NCI-H2107 (cell line): ENCODE measurements at regions not wholly inside any gene's neighbourhood (a gene's known extent, or its start where the extent isn't known, plus 50 kb on each side); places are given as distances from the start of the nearest gene placed in this dataset.

Experiments
- DNase-seq: peaks from one replicate; lab custom pipeline; 2025; lab: John Stamatoyannopoulos, UW

DNA sequence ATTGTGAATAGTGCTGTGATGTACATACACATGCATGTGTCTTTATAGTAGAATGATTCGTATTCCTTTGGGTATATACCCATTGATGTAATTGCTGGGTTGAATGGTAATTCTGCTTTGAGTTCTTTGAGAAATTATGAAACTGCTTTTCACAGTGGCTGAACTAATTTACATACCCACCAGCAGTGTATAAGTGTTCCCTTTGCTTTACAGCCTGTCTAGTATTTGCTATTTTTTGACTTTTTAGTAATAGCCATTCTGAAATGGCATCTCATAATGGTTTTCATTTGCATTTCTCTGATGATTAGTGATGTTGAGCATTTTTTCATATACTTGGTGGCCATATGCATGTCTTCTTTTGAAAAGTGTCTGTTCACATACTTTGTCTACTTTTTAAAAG, 54.5 kb upstream of the FAM78B start:
- no peak for DNase-seq

DNA sequence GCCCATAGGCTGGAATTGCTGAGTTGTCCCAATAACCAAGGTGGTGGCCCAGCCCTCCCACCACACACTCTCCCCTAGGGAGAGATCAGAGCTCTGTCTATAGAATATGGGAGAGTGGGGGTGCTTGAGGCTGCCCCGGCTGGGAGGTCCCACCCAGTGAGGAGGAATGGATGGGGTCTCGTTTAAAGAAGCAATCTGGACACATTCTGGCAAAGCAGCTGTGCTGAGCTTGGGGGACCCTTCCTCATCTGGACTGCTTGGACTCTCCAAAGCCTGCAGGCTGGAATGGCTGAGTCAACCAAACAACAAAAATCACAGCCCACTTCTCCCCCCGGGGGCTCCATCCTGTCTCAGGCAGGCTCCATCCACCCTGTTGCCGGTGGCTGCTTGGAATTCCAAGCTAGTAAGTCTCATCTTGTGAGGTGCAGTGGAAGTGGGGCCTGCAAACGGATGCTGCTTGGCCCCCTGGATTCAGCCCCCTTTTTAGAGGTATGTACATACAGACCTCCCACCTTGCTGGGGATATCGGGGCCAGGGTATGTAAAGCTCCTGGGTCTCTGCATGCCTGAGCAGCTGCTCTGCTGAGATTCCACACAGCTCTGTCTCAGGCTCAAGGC, 67.1 kb upstream of the FAM78B start:
- DNase-seq = no peak

DNA sequence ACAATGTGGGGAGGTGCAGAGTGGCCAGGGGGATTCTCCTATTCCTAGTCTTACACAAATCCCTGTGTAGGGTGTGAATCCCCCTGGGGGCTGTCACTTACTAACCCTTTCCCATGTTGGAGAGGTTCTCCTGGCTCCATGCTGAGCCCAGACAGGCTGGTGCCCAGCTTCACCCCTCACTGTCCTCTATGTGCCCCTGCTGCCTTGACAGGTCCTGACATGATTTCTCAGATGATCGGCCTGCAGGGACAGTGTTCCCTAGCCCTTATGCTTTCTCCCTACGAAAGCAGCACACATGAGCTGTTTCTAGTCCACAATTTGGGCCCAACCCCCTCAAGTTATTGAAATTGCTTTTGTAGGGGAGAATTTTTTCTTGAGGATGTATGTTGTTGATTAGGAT, 68.9 kb upstream of the FAM78B start:
- DNase-seq = no peak

DNA sequence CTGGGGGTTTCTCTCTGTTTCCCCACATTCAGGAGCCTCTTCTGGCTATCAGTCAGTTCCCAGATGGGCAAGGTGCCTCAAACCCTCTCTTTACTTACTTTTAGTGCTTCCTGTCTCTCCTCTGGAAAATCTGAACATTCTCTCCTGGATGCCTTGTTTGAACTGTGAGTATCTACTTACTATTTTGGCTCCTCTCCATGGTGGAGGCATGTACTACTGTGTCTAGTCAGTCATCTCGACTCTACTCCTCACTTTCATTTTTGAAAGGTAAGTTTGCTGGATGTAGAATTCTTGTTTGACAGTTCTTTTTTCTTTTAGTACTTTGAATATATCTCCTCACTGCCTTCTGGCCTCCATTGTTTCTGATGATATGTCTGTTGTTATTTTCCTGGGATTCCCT, 70.9 kb upstream of the FAM78B start:
- no peak for DNase-seq

DNA sequence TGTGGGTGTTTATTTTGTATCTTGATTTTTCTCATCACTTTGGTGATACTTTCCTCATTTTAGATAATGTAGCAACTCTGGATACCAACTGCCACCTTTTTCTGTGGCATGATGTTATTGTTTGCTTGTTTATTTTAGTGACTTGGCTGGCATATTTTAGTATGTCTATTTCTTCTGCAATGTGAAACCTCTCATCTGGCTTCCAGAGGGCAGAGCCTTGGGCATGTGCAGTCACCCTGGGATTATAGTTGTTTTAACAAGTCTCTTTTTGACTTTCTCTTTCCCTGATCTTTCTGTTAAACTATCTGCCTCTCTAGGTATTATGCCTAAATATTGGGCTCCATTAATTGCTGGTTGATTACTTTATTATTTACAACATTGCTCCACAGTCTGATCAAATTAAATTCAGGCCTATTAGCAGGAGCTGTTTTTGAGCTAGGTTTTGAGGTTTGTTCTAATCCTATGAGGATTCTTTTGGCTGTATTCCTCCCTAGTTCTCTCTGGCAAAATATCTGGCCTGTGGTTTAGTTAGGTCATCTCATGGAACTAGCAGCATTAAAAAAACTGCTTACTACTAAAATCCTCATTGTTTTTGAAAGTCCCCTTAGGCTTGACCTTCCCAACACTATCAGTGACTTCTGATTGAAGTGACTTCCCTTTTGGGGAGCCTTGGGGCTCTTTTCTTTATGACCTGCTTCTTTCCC, 86.4 kb upstream of the FAM78B start:
- no peak for DNase-seq

DNA sequence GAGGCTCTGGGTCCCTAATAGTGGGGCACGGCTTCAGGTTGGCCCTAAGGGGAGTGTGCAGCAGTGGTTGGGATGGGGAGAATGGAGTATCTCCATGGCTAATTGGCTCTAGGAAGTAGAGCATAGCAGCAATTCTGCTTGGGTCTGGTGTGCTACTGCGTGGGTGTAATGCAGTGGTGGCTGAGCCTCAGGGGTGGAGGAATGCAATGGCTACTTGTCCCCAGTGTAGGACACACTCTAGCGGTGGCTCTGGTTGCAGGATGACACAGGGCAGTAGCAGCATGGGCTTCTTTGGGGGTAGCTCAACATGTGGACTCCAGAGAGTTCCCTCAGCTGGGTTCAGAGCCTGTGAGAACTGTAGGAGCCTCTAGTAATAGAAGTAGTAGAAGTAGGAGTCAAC, 91.2 kb upstream of the FAM78B start:
- DNase-seq = no peak

DNA sequence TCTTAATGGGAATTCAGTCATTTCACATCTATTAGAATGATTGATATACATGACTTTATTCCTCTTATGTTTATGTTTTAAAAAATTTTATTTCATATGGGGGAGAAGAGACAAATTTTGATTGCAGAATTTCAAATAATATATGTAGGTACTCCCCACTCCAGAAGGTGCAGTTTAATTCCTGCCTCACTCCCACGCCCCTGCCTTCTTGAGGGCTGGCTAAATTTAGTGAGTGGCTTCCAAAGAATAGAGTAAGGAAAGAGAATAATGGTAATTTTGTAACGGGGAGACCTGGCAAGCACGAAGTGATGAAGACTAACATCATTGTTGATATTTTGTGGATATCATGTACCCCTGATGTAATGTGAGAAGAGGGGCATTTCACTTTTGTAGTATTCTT, 94.7 kb upstream of the FAM78B start:
- DNase-seq = no peak

DNA sequence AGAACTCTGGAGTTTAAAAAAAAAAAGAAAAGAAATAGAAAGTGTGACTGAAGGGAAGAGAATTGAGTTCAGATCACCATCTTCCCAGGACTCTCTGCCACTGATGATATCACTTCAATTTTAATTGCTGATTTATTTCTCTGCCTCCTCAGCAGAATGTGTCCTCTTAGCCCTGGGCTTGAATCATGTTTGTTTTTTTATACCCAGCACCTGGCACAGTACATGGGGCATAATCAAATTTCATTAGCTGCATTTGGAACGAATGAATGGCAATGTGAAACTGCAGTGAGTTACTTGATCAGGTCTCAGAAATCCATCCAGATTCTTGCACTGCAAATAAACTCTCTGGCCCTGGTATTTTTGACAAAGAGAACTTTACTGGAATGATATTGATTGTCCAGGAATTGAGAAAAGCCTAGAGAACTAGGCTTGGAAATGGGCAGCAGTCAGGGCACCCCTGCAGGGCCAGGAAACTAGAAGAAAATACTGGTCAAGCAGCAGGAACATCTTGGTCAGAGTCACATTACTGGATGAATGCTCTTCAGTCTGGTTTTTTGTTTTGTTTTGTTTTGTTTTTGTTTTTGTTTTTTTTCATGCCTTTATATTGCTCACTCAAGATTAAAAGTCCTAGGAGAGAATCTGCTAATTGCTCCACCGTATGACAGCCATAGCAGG, 103.8 kb upstream of the FAM78B start:
- no peak for DNase-seq

DNA sequence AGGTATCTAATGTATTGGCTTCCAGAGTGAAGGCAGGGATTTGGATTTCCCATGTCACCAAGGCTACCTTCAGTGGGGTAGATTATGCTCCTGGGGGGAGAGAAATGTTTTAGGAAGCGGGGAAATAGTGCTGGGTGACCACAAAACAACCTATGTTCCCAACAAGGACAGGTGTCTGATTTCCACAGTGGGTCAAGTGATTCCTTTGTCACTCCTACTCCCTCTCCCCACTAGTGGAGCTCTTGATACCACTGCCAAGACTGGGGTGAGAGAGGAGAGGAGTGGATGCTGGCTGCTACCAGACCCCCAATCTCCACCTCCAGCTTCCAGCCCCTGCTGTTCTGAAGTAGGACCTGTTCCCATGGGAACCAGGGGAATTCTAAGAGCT, 104.3 kb upstream of the FAM78B start:
- DNase-seq = no peak

DNA sequence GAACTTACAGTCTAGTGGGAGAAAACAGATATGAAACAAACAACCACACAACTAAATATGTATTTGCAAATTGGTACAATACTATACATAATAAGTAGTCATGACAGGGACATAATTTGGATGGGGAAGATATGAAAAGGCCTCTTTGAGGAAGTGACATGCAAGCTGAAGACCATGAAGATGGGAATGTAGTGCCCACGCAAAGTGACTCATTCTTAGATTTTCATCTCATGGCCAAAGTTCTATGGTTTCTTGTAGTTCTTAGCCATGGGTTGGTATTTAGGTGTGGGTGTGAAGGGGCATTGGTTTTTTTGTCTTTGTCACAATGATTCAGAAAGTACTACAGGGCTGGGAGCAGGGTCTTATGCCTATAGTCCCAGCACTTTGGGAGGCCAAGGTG, 105.4 kb upstream of the FAM78B start:
- DNase-seq = no peak

DNA sequence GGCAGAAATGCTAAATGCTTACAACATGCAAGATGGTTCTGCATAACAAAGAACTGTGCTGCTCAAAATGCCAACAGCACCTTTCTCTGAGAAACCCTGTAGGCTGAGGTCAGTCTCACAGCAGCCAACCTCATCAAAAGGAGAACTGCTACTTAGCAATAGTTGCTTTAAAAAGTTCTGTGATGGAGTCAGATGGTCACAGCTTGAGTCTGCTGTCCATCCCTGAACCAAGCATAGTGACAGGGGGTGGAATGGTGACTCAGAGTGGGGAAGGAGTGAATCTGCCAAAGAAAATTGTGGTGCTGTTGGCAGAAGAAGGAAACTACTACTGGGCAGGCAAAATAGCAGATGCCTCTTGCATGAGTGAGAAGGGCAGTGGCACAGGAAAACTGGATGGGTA, 106.0 kb upstream of the FAM78B start:
- DNase-seq = no peak

DNA sequence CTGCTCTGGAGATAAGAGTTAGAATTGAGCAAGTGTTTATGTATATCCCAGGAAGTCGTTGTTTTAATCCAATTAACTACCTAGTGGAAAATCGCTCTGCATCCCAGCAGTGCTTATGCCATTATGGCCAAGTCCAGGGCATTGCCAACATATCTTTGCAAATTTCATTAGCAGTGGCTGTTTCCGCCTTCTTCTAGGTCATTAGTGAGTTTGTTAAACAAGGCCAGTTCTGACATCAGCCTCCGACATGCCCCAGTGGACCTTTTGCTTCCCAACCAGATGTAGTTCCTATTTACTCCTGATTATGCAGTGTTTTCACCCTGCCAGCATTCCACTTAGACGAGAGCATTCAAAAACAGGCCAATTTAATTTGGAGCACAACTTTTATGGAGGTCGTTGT, 106.8 kb upstream of the FAM78B start:
- no peak for DNase-seq

DNA sequence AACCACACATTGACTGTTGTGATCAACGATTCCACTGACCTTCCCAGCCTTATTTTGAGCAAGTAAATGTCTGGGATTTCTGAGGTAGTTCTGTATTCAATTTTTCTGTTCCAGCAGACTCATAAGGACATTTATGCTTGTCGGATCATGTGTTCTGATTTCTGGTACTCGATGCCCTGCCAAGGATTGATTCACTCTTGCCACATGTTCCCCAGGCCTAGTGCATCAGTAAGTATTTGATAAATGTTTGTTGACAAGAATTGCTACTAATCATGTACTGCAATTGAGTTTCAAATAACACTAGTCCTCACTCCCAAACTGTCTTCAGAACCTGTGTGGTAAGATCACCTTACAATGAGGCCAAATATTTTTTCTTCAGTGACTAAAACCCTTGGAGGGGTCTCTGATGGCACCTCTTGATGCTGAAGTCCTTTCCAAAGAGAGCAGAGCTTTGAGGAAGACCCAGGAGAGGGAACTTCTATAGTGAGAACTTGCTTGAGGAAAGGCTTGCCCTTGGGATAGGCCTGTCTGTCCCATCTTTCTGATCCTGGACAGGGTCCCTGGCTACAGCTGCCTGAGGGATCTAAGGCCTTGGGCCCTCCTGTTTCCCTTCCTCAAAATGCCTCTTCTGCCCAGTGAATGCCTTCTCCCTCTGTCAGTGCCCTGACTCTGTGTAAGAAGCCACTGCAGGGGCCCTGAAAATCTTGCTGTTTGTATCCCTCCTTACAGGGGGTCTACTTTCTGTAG, 115.8 kb upstream of the FAM78B start:
- no peak for DNase-seq

DNA sequence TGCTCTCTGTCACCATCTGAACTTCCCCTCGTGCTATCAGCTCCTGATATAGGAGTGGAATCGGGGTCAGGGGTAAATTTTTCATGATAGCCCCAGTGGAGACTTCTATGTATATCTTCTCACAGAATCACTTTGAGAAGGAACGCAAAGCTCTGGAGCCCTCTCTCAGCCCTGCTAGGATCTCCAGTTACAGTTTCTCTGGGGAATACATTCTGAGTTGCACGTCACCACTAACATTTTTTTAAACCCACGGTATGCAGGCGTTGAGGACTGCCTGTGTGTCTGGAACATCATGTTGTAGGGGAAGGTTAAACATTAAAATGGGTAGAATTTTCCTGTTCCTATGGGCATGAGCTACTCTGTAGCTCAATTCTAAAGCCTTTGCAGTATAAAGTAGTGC, 116.4 kb upstream of the FAM78B start:
- no peak for DNase-seq

DNA sequence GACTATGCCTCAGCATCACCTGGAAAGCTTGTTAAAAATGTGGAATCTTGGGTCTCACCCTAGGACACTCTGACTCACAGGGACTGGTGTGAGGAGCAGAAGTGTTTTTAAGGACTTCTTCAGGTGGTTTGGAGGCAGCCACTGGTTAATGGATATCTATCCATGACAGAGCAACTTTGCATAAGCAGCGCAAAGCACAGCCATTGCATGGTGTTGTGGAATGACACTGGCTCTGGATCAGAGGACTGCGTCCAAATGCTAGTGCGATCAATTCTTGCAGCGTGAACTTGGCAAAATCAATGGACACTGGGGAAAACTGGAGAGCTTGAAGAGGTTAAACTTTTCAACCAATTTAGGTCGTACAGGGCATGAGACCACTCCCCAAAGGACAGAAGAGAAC, 116.8 kb upstream of the FAM78B start:
- no peak for DNase-seq

DNA sequence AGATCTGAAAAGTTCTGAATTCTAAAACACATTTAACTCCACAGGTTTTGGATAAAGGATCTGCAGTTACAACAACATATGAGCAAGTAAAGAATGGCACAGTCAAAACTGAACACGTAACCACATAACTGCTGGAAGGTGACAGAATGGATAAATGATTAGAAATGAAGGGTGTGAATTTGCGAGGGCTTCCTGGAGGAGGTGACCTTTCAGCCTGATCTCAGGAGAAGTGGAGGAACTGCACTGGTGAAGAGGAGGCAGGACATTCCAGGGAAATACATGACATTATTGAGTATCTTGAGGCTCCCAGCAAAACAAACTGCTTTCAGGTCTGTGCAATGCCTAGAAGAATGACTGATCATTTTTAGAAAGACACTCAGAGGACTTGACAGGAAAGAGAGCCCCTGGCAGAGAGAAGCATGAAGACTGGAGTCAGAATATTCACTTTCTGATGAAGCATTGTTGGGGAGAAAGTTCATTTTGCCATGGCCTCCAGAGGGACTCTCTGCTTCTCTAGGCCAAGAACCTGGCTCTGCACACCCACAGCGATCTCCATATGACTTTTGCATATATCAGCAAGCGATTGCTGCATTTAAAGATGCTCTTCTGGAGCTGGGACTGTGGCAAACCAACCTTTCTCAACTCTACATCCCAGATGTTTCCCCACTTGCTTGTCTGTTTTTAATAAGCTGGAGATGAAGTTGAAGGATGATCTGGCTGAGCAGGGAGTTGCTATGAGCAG, 122.7 kb upstream of the FAM78B start:
- no peak for DNase-seq

DNA sequence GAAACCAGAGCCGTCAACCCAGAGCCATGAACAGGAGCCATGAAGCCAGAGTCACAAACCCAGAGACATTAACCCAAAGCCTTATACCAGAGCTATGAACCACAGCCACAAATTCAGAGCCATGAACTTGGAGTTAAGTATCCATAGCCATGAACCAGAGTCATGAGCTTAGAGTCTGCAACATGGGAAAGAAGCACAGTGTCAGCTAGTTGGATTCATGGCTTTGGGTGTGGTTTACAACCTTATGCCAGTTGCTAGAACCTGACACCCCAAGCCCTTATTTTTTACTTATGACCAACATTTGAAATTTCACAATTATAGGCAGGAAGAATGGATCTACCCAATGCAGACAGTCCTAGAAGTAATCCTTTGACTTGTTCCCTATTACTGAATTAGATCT, 128.9 kb upstream of the FAM78B start:
- DNase-seq = no peak

DNA sequence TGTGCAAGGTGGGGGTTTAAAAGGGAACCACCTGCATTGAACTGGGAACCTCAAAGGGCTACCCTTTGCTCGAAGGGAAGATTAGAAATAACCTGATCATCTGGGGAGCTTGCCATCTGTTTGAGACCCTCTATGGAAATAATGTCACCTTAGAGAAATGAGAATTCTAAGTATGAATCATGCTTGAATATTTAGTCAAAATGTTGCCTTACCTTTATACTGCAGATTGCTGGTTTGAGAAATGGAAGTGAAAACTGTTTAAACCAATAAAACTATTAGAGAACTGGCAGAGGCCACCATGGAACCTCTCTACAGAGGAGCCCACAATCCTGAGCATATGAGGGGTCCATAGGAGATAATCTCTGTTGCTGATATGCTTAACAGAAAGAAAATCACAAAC, 131.2 kb upstream of the FAM78B start:
- DNase-seq = no peak

DNA sequence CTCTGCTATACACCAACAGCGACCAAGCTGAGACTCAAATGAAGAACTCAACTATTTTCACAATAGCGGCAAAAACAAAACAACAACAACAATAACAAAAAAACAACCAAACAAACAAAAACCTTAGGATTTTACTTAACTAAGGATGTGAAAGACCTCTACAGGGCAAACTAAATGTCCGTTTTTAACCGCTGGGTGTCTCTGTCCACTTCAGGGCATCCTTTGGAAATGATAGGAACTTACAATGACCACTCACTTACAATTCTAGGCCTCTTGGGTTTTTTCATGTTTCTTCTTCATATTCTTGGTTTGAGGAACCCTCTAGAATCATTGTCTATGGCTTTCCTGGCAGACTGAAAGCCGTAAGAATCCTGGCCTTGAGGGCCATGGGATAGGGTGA, 134.0 kb upstream of the FAM78B start:
- no peak for DNase-seq

DNA sequence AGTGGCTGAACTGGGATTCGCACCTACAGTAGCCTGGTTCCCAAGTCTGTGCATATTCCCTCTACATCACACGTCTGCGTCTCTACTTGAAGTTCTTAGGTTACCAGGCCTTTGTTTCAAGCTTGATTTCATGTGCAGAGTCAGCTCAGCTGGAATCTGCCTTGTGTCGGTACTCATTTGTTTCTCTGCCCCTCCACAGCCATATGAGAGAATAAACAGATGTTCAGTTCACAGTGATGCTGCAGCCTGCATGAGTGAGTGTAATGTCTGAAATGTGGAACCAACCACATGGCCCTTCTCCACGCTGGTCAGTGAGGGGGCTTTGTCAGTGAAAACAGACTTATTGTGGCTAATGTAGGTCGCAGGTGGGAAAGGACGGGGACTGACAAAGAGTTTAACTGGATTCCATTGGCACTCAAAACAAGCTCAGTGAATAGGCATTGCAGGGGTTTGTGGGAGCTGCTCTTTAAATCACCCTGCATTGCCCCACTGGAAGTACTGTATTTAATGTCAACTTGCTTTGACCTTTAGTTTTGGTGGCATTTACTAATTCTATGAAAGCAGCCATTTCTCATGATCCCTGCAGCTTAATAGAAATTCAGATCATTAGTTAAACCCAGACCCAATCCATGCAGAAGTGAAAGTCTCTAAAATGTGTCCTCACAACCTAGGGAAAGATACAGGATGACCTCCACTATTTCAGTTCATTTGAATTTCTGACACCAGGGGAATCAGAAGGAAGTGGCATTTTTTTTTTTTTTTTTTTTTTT, 136.4 kb upstream of the FAM78B start:
- no peak for DNase-seq

DNA sequence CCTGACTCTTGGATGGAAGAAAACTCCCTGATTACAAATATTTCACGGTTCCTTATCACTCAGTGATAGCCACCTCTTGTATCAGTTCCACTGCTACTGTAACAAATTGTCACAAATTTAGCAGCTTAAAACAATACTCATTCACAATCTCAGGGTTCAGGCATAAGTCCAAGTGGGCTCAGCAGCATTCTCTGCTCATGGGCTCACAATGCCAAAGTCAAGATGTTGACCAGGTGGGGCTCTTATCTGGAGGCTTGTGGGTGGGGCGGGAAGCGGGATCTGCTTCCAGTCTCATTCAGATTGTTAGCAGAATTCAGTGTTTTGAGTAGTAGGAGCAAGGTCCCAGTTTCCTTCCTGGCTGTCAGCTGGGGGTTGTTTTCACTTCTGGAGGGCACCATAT, 137.3 kb upstream of the FAM78B start:
- DNase-seq = no peak

DNA sequence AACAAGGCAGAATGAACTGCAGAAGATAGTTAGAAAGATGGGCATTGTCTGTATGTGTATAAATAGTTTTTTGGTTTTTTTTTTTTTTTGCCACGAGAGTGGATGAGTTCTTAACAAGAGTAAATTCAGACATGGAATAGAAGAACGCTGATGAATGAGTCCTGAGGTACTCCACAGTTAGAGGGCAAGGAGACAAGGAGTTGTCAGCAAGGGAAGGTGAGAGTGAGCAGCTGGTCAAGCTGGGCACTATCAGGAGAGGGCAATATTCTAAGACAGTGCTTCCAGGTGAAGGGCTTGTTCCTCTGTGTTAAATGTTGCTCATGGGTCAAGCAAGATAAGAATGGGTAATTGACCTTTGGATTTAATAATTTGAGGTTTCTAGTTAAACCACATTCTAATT, 138.6 kb upstream of the FAM78B start:
- no peak for DNase-seq
